ENCODE measurements at regions not wholly inside any gene's neighbourhood (a gene's known extent, or its start where the extent isn't known, plus 50 kb on each side); places are given as distances from the start of the nearest gene placed in this dataset.

- DNase-seq (ENCODE audit: low read depth), result no peak
- no peak overlapping the region for H3K4me3 ChIP-seq (ENCODE audit: low read depth, low read length)
- TF ChIP-seq CTCF (conservative IDR thresholded peaks at IDR 0.05; ENCODE audit: low read depth, low read length), result no peak
These were observed 106.4 kb downstream of the BCL2L11 start for GRCh38 chr2:111226876-111227700.

- no peak for DNase-seq (ENCODE audit: low read depth)
- H3K4me3 ChIP-seq (ENCODE audit: low read depth, low read length), result no peak overlapping the region
- no peak for TF ChIP-seq CTCF (conservative IDR thresholded peaks at IDR 0.05; ENCODE audit: low read depth, low read length)
These were observed 107.0 kb downstream of the BCL2L11 start for GRCh38 chr2:111227716-111228141.

GRCh38 chr2:111231532-111232252, 111.0 kb downstream of the BCL2L11 start:
- no peak for TF ChIP-seq CTCF (conservative IDR thresholded peaks at IDR 0.05; ENCODE audit: low read depth, low read length)
- H3K4me3 ChIP-seq (ENCODE audit: low read depth, low read length), result no peak overlapping the region
- DNase-seq (ENCODE audit: low read depth), result no peak

- no peak for TF ChIP-seq CTCF (conservative IDR thresholded peaks at IDR 0.05; ENCODE audit: low read depth, low read length)
- no peak overlapping the region for H3K4me3 ChIP-seq (ENCODE audit: low read depth, low read length)
- DNase-seq (ENCODE audit: low read depth), result no peak
These were observed 114.7 kb downstream of the BCL2L11 start for GRCh38 chr2:111235192-111236015.

- no peak overlapping the region for H3K4me3 ChIP-seq (ENCODE audit: low read depth, low read length)
- TF ChIP-seq CTCF (conservative IDR thresholded peaks at IDR 0.05; ENCODE audit: low read depth, low read length), result no peak
- DNase-seq (ENCODE audit: low read depth), result no peak
These were observed 115.3 kb downstream of the BCL2L11 start for GRCh38 chr2:111236025-111236424.

- DNase-seq (ENCODE audit: low read depth), result no peak
- no peak for TF ChIP-seq CTCF (conservative IDR thresholded peaks at IDR 0.05; ENCODE audit: low read depth, low read length)
- H3K4me3 ChIP-seq (ENCODE audit: low read depth, low read length), result no peak overlapping the region
These were observed 117.6 kb downstream of the BCL2L11 start for GRCh38 chr2:111238296-111238695.

Data from epithelial cell of proximal tubule (primary cell).